HepG2 (cell line): ENCODE measurements at regions not wholly inside any gene's neighbourhood (a gene's known extent, or its start where the extent isn't known, plus 50 kb on each side); places are given as distances from the start of the nearest gene placed in this dataset.

Experiments
- CHCHD3 ChIP-seq: sonication (generic); formaldehyde crosslinking; IDR thresholded peaks from 2 replicates; pipeline ENCODE4 v1.8.0; 2022; ENCODE audit warnings: mild to moderate bottlenecking, missing genetic modification reagents, moderate library complexity
- EZH2 ChIP-seq: conservative IDR thresholded peaks from 2 replicates; pipeline ENCODE4 v1.6.1; 2012; ENCODE audit warnings: mild to moderate bottlenecking, low read depth, low read length, moderate library complexity
- SP2 ChIP-seq: sonication (generic); formaldehyde crosslinking; IDR thresholded peaks from 2 replicates; pipeline ENCODE4 v1.5.1; 2020; ENCODE audit warnings: mild to moderate bottlenecking, missing genetic modification reagents

- no peak for TF ChIP-seq EZH2
- no peak for TF ChIP-seq CHCHD3 (CRISPR knock-in tag)
- no peak for TF ChIP-seq SP2 (CRISPR knock-in tag)
Measured at GRCh38 chr6:4565301-4566250, 210.6 kb upstream of the CDYL start.
